HG02610 (cell line): ENCODE measurements at regions not wholly inside any gene's neighbourhood (a gene's known extent, or its start where the extent isn't known, plus 50 kb on each side); places are given as distances from the start of the nearest gene placed in this dataset.
A peak's percentile ranks its signal among the peaks of the same experiment; 100 is the strongest.

Experiments used
- ATAC-seq: cut with Tn5 transposase; IDR thresholded peaks from one replicate; pipeline ENCODE4 v1.9.1; 2021; ENCODE audit warnings: mild to moderate bottlenecking, moderate library complexity; ENCODE audit not compliant: unreplicated experiment

DNA sequence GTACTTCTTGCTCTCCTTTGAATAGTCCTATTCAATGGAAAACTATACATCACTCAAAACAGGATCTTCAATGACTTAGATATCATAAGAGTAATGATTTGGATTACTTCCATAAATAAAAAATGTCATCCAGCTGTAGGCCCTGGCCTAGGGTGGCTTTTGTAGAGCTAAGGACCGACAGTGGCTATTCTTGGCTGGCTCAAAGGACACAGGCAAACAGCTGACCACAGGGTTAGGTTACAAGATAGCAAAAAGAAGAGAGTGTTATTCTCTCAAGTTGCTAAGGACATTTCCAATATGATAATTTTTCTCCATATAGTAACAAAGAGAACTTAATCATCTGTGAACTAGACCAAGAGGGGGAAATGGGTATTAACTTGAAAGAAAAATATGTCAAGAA is 495.1 kb downstream of the PLPP3 start:
- ATAC-seq = no peak

DNA sequence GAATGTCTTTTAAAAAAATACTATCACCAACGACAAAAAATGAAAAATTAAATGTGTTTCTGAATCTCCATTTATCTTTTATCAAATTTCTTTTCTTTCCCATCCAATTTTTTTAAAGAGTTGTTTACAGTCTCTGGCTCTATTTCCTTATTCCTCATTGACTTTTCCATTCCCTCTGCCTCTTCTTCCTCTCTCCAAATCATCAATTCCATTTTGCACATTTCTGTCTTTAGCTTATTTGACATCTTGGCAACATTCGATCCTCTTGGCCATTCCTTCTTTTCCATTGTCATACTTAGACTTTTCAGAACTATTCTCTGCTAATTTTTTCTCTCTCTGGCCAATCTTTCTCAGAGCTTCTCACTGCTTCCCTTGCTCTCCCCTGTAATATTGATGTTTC is 497.6 kb downstream of the PLPP3 start:
- no peak for ATAC-seq

DNA sequence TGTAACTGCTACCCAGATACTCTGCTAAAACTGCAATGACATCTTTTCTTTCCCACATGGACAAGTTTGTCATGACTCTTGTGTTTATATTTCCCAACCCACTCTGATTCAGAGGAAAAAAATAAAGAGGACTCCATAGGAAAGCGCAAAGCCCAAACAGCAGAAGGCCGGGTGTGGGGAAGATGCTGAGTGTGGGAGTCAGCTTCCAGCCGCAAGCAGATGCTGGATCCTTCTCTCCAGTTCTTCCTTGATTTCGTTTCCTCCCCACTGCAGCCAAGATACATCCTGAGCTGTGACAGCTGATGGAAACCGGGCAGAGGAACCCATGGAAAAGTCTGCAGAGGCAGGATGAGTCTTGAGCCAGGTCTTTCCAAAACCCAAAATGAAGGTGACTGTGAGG is 498.2 kb downstream of the PLPP3 start:
- no peak for ATAC-seq

GRCh38 chr1:56080123-56080522 is 499.2 kb downstream of the PLPP3 start:
- ATAC-seq = no peak

DNA sequence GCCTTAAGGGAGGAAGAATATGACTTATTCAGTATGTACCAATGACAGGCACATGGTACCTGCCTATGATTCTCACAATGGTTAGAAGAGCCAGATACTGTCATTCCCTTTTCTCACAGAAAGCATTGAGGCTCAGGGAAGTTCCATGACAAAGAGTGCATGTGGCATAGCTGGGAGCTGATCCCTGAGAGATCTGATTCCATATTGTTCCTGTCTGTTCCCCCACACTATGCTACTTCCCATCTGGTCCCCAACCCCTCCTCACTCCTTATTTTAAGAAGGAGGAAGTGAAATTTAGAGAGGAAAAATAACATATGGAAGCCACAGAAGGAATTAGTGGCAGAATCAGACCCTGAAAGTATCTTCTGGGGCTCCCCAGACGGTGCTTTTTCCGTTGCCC is 500.0 kb downstream of the PLPP3 start:
- ATAC-seq = no peak

DNA sequence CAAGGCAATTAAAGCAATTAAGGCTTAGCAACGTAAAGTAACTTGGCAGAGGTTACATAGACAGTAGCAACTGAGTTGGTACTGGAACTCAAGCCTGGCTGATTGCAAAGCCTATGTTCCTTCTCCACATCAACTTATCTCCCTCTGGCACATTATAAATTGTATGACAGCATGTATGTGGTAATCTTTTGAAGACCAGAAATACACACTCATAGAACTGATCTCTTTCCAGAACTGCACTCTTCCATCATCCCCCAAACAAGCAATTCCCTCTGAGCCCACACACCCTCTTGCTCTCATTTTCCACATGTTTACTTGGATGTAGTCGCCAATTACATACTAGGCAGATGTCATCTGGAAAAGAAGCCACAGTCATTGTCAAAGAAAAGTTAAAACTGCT is 502.2 kb downstream of the PLPP3 start:
- no peak for ATAC-seq

DNA sequence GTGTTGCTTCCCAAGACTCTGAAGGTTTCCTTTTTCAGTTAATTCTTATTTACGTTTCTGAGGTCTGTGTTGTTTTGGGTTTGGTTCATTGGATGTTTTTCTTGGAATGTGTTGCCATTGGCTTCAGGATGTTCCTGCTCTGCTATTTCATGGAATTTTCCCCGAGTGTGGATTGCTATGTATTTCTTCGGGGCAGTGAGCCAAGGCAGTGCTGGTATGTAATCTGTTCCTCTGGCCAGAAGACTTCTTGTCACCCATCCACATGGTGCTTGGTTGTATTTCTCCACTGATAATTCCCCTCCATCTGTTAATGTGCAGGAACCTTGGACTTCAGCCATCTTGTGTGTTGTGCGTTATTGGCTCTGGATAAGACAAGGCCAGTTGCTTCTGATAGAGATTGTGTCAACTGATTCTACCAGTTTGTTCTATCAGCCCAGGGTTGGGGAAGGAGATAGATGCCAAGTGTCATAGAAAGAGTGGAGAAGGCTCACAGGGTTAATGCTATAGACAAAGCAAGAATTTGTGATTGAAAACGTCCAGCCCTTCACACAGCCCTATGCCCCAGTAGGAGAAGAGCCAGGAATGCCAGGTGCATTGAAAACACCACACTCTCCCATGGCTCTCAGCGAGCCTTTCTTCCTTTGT is 505.2 kb downstream of the PLPP3 start:
- no peak for ATAC-seq

GRCh38 chr1:56073614-56074006 is 505.8 kb downstream of the PLPP3 start:
- ATAC-seq = no peak

DNA sequence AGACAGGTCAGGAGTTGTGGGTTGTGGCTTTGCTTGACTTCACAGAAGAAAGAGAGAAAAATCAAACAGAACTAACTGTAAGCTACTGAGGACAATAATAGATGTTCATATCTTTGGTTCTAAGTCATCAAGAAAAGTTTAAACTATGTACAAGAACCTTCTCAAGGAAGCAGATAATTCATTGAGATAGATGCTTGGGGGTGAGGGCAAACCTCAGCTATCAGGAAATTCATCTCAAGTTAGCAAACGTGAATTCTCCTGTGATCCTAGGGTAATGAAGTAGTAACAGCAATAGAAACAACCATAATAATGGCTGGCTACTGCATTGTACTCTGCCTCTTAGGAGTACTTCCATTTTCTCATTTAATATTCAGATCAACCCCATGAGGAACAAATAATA is 506.2 kb downstream of the PLPP3 start:
- no peak for ATAC-seq

- no peak for ATAC-seq
Measured at GRCh38 chr1:56072310-56072709, 507.1 kb downstream of the PLPP3 start.

DNA sequence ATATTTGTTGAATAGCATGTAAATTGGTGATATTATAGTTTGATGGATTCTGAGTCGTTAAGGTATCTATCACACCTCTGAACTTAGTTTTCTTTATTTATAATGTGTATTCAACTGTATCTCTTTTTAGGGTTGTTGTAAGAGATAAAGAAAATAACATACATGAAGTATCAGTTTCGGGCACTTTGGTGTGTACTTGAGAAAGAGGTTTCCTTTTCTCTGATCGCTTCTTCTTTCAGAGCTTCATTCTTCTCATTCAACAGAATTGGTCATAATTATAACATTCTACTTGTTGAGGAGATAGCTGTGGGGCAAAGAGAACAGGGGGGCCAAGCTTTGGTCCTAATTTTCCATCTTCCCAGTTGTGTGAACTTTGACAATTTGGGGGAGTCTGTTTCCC is 508.0 kb downstream of the PLPP3 start:
- ATAC-seq = no peak

- no peak for ATAC-seq
Measured at GRCh38 chr1:56070601-56071000, 508.8 kb downstream of the PLPP3 start.

DNA sequence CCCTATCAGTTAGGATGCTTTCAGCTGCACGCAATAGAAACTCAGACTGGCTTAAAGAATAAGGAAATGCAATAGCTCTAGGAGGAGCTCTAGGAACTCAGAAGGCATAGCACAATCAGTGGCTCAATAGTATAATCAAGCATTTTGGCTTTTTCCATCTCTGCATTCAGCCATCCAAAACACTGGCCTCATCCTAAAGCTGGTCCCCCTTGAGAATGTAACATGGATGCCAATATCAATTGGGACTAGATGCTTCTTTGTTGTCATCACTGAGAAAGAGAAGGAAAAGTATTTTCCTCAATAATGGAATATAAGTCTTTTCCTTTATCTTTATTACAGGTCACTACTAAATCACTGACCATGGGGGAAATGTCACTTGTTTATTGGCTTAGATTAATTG is 509.5 kb downstream of the PLPP3 start:
- no peak for ATAC-seq

DNA sequence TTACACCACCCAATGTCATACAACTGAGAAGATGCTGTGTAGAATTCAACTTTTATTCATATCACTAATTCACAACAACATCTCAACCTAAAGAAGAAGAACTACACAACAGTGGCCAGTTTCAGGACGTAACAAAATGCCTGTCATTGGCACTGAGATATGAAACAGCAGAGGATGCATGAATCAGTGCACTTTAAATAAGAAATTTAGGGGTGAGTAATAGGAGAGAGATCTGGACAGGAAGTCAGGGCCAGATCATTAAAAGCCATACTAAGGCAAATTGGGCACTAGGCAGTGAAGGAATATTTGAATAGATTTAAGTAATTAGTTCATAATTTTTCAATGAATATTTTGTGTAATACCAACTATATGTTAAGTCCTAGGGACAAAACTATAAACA is 510.5 kb downstream of the PLPP3 start:
- no peak for ATAC-seq

- no peak for ATAC-seq
Measured at GRCh38 chr1:56068210-56068609, 511.2 kb downstream of the PLPP3 start.

DNA sequence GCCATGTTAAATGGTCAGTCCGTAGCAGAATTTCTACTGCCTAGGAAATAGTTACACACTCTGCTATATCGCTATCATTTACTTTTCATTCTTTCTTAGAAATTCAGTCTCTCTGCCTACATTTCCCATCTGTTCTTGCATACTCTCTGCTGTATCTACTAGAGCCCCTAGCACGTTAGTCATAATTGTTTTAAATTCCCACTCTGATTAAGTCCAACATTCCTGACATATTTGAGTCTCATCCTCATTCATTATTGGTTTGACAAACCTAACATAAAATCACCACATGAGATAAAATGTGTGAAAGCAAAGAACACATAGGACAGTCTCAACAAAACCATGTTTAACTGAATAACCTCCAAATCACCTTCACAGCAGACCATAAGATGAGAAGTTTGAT is 513.6 kb downstream of the PLPP3 start:
- no peak for ATAC-seq

DNA sequence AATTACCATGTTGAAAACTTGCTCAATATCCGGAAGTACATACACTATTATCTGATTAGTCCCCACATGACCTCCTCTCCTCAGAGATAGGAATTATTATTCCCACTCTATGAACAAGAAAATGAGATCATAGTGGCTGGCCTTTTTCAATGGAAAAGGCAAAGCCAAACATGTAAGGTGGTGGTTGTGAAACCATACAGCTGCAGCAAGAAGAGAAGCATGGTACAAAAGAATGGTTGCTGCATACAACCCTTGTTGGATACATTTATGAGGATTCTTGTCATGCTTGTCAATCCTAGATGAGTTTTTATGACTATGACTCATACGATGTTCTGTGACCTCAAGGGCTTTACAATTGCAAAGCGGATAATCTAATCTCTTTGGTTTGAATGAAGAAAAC is 514.7 kb downstream of the PLPP3 start:
- no peak for ATAC-seq

DNA sequence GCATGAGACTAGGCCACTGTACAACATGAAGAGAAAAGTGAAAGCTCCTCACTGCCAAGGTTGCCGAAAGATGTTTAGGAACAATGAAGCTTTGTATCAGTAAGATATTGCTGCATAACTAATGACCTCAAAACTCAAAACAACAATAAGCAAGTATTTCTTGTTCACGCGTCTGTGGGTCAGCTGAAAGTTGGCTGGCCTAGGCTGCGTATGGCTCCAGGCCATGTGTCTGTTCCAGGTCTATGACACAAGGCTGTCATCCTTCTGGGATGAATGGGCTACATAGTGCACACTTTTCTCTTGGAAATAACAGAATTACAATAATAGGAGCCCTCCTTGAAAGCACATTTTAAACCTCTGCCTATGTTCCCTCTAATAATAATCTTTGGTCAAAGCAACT is 515.9 kb downstream of the PLPP3 start:
- ATAC-seq = no peak

GRCh38 chr1:56062625-56063024 is 516.7 kb downstream of the PLPP3 start:
- no peak for ATAC-seq

GRCh38 chr1:56061824-56062223 is 517.5 kb downstream of the PLPP3 start:
- peak; percentile 68 for ATAC-seq

GRCh38 chr1:56060906-56061305 is 518.5 kb downstream of the PLPP3 start:
- ATAC-seq = no peak

DNA sequence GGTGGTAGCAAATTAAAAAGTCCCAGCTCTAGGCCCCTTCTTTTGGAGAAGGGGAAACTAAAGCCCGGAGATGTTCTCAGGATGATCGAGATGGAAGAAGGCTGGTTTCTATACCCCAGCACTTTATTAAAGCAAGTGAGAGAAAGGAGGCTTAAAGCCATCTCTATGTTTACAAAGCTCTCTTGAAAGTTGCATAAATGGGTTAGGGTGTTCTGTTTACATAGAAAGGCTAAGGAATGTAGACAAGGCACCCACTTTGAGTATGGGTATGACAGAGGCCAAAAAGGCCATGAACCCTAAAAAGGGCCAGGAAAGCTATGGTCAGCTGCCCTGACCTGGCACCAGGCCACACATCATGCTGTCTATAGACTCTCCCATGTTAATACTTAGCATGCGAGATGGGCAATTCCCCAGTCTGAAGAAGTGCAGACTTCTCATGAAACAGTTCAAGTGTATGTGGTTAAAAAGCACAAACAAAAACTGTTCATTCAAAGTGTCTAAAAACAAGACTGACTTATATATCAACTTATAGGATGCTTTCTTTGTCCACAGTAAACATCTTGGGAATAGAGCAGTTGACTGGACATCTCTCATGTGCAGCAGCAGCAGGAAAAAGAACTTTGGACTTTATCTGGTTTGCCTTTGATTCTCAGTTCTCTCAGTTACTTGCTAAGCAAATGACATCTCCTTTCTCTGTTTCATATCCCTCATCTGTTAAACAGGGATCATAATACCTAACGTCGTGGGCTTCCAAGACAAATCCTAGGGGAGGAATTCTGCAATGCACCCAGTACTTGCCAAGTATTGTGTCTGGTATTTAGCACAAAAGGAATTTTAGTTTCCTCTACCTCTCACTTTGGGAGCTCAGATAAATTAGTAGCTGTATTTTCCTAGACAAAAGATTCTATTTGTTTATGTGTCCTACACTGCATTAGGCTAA is 521.6 kb downstream of the PLPP3 start:
- ATAC-seq = no peak
